ENCODE measurements at regions not wholly inside any gene's neighbourhood (a gene's known extent, or its start where the extent isn't known, plus 50 kb on each side); places are given as distances from the start of the nearest gene placed in this dataset.

DNA sequence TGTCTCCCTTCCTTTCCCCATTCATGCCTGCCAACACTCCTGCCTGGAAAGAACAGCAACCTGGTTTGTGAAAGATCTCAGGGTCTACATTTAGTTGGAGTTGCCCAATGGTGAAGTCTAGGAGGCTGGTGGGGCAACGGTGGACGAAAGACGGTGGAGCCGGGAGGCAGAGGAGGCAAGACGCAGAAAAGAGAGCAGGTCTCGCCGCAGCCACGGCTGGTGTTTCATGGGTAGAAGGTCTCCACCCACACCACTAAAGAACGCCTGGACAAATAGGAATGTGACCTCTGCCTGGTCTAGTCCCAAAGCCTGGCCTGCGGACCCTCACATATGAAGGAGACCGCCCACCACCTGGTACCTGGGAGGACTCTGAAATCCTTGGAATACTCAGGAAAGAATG is 185.6 kb downstream of the ALG10 start (continued):
- TF ChIP-seq, protein P1, sequence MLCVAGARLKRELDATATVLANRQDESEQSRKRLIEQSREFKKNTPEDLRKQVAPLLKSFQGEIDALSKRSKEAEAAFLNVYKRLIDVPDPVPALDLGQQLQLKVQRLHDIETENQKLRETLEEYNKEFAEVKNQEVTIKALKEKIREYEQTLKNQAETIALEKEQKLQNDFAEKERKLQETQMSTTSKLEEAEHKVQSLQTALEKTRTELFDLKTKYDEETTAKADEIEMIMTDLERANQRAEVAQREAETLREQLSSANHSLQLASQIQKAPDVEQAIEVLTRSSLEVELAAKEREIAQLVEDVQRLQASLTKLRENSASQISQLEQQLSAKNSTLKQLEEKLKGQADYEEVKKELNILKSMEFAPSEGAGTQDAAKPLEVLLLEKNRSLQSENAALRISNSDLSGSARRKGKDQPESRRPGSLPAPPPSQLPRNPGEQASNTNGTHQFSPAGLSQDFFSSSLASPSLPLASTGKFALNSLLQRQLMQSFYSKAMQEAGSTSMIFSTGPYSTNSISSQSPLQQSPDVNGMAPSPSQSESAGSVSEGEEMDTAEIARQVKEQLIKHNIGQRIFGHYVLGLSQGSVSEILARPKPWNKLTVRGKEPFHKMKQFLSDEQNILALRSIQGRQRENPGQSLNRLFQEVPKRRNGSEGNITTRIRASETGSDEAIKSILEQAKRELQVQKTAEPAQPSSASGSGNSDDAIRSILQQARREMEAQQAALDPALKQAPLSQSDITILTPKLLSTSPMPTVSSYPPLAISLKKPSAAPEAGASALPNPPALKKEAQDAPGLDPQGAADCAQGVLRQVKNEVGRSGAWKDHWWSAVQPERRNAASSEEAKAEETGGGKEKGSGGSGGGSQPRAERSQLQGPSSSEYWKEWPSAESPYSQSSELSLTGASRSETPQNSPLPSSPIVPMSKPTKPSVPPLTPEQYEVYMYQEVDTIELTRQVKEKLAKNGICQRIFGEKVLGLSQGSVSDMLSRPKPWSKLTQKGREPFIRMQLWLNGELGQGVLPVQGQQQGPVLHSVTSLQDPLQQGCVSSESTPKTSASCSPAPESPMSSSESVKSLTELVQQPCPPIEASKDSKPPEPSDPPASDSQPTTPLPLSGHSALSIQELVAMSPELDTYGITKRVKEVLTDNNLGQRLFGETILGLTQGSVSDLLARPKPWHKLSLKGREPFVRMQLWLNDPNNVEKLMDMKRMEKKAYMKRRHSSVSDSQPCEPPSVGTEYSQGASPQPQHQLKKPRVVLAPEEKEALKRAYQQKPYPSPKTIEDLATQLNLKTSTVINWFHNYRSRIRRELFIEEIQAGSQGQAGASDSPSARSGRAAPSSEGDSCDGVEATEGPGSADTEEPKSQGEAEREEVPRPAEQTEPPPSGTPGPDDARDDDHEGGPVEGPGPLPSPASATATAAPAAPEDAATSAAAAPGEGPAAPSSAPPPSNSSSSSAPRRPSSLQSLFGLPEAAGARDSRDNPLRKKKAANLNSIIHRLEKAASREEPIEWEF (IDR thresholded peaks at IDR 0.05; ENCODE audit: insufficient replicate concordance, low read depth, low read length), result no peak

- no peaks in the 10 kb centered on the region for H3K36me3 ChIP-seq (ENCODE audit: control insufficient read depth in 2 of 2, insufficient read depth in 2 of 2, low read length in 1 of 2)
- ChIA-PET RAD21 (ENCODE audit: unreplicated experiment) (no interaction called here), SMC1A (ENCODE audit: uncharacterized antibody, unreplicated experiment) (no interaction called here), POLR2A (no interaction called here), CTCF (no interaction called here)
- WGBS (ENCODE audit: insufficient coverage, insufficient replicate concordance, low lambda C conversion rate, missing lambda C conversion rate), result 63% methylated on average over 40 of the region's 41 CpGs
- no peaks in the 10 kb centered on the region for H3K4me1 ChIP-seq (ENCODE audit: control insufficient read depth, insufficient read depth, low read length)
- no peaks in the 10 kb centered on the region for H3K27me3 ChIP-seq (replicated peaks in 1 of 2; ENCODE audit: control insufficient read depth in 2 of 2, insufficient read depth in 2 of 2, low read length in 1 of 2)
- no peaks in the 10 kb centered on the region for H4K20me1 ChIP-seq (ENCODE audit: control insufficient read depth, insufficient read depth)
- intact Hi-C loops (cut with micrococcal nuclease; ENCODE audit: unreplicated experiment) (no loop called here), in situ Hi-C loops (cut with MboI) (no loop called here)
- no peak overlapping the region for H2AFZ ChIP-seq (ENCODE audit: control insufficient read depth, low read depth, low read length)
- BruUV-seq (replicated peaks), result no TSS peak
- FAIRE-seq, result no peak
- no peak overlapping the region for H3K4me2 ChIP-seq (ENCODE audit: control insufficient read depth, insufficient read depth)
- no peaks in the 10 kb centered on the region; the same call in 1 of the 3 replicates for H3K9me3 ChIP-seq (replicated peaks; ENCODE audit: control insufficient read depth, insufficient read depth, low read length)
- DNase-seq (ENCODE audit: low read depth, low spot score), result no peak
- ATAC-seq, result no peak
- no peak overlapping the region for H3K4me3 ChIP-seq
- no peaks in the 10 kb centered on the region for H3K79me2 ChIP-seq (ENCODE audit: control insufficient read depth, insufficient read depth, low read length)
- H3K27ac ChIP-seq (ENCODE audit: control insufficient read depth, insufficient read depth), result no peak overlapping the region
- H3K9ac ChIP-seq (ENCODE audit: control insufficient read depth, insufficient read depth, low read length), result no peak overlapping the region
- TF ChIP-seq ATF7 (IDR thresholded peaks at IDR 0.05; ENCODE audit: low read depth) (no peak), ESRRA (IDR thresholded peaks at IDR 0.05; ENCODE audit: low read length) (no peak), SMAD5 (IDR thresholded peaks at IDR 0.05; ENCODE audit: low read depth) (no peak), BCLAF1 (IDR thresholded peaks at IDR 0.05) (no peak), KLF5 (IDR thresholded peaks at IDR 0.05; ENCODE audit: partially characterized antibody) (no peak)
- TF ChIP-seq, protein P2, sequence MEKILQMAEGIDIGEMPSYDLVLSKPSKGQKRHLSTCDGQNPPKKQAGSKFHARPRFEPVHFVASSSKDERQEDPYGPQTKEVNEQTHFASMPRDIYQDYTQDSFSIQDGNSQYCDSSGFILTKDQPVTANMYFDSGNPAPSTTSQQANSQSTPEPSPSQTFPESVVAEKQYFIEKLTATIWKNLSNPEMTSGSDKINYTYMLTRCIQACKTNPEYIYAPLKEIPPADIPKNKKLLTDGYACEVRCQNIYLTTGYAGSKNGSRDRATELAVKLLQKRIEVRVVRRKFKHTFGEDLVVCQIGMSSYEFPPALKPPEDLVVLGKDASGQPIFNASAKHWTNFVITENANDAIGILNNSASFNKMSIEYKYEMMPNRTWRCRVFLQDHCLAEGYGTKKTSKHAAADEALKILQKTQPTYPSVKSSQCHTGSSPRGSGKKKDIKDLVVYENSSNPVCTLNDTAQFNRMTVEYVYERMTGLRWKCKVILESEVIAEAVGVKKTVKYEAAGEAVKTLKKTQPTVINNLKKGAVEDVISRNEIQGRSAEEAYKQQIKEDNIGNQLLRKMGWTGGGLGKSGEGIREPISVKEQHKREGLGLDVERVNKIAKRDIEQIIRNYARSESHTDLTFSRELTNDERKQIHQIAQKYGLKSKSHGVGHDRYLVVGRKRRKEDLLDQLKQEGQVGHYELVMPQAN (conservative IDR thresholded peaks at IDR 0.05), result no peak
- TF ChIP-seq, protein P3, sequence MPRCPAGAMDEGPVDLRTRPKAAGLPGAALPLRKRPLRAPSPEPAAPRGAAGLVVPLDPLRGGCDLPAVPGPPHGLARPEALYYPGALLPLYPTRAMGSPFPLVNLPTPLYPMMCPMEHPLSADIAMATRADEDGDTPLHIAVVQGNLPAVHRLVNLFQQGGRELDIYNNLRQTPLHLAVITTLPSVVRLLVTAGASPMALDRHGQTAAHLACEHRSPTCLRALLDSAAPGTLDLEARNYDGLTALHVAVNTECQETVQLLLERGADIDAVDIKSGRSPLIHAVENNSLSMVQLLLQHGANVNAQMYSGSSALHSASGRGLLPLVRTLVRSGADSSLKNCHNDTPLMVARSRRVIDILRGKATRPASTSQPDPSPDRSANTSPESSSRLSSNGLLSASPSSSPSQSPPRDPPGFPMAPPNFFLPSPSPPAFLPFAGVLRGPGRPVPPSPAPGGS (IDR thresholded peaks at IDR 0.05; ENCODE audit: borderline replicate concordance, insufficient read depth, low read depth, low read length, poor library complexity, severe bottlenecking), result no peak
Measured at GRCh38 chr12:34208331-34209258, 186.3 kb downstream of the ALG10 start.
